ENCODE measurements at regions not wholly inside any gene's neighbourhood (a gene's known extent, or its start where the extent isn't known, plus 50 kb on each side); places are given as distances from the start of the nearest gene placed in this dataset.
A peak's percentile ranks its signal among the peaks of the same experiment; 100 is the strongest.

DNA sequence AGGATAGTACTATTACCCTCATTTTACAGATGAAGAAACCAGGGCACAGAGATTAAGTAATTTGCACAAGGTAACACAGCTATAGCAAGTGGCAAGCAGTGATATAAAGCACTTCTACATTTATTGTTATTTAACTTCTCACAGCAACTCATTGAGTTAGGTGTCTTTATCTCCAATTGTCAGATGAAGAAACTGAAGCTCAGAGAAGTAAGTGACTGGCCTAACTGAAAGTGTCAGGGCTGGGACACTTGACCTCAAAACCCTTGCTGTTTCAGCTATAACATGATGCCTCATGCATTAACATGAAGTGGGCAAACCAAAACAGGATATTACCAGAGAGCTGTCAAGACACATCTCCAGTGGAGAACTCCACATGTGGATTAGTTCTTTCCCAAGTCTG, 65.8 kb upstream of the LEKR1 start:
- DNase-seq = no peak

DNA sequence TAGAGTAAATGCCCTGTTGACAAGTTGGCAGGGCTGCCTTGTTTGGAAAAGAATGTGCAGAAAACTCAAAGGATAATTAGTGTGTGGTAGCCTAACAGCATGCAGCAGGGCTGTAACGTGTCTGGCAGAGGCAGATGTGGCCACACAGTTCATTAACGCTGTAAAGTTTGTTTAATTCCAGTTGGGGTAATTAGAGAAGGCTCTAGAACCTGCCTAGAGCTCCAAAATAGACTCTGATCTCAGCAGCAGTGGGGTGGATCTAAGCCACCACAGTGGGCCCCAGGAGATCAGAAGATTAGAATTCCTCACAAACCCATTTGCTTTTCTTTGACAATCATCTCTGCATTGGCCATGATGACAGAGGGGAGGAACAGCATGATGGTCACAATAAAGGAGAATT, 65.1 kb upstream of the LEKR1 start:
- no peak for DNase-seq

DNA sequence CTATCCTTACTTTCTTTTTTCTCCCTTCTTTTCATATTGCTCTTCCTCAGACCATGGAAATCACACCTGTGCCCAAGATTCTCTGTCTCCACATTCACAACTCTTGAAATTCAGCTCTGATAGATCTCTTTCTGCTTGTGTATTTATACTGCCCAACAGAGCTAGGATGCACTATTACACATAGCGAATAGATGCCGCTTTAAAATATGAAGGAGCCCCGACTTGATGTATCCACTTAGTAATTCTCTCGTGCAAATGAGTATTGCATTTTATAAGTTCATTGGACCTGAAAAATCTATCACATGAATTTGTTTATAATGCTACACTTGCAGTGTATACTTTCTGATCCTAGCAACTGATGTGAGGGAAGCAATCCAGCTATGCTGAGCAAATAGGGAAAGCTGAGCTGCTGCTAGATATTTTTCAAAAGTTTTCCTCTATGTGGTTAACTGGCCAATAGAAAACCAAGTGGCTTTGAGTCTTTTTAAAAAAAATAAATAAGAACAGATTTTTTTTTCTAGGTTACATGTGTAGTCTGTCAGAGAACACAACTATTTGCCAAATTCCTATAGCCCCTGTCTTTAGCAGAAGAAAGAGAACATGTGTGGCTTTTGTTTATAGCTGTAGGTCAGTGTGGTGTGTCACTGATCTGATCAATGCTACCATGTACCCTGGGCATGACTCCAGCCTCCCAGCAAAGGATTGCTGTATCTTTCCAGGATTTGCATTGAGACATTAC, 64.3 kb upstream of the LEKR1 start:
- no peak for DNase-seq

DNA sequence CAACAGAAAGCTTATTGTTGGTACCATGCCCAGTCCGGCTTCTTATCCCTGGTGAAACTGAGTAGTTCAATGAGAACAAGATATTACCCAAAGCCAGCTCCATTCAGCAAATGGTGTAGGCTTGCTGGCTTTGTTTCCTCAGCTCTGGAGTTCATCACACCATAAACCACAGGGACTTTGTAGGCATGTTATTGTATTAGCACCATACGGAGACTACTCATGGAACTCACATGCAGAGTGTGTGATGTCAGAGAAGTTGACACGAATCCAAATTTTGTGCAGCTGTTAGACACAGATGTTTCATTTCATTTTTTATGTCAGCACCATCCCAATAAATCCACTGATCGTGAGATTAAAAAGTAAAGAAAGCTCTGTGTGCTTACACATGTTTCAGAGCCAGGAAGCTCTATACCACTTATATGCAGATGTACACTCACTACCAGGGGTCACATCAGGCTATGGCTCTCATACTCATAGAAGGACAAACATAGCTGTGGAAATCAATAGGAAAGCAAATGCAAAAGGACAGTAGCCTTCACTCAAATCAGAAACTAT, 63.4 kb upstream of the LEKR1 start:
- DNase-seq = peak; percentile 81

DNA sequence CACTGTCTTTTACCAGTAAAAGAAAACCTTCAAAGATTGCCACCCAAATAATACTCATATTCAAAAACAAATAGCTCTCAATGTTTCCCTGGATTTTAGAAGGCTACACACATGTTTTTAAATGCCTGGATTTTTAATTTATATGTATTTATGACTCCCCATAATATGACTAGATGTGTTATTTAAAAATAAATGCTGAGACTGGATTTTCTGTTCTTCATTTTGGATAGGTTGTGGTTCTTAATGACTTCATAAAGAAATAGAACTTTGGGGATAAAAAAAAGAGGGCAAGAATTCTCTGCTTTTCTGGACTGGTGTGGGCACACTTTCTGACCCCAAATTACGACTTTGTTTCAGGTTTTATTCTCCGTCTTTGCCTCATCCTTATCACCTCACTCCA, 62.8 kb upstream of the LEKR1 start:
- DNase-seq = no peak

DNA sequence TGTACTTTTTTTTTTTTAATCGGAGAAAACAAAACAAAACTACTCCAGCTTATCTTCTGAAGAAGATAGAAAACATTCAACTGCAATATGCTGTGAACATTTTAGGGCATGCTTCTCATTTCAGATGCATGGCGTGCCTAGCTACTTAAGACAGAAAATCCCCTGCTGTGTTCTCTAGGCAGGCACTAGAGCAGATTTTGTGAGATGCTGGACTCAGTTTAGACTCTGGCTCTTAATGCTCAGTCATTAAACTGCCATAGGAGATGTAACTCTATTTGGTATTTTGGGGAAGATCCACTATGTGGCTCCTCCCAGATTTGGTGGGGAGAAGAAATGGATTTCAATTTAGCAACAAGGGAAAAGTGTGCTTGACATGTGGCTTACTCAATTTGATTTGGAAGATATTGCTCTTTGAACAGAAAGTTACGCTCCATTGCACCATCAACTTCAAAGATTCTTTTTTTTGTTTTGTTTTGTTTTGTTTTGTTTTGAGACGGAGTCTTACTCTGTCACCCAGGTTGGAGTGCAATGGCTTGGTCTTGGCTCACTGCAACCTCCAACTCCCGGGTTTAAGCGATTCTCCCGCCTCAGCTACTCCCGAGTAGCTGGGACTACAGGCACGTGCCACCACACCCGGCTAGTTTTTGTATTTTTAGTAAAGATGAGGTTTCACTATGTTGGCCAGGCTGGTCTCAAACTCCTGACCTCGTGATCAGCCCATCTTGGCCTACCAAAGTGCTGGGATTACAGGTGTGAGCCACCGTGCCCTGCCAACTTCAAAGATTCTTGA, 62.0 kb upstream of the LEKR1 start:
- DNase-seq = no peak

DNA sequence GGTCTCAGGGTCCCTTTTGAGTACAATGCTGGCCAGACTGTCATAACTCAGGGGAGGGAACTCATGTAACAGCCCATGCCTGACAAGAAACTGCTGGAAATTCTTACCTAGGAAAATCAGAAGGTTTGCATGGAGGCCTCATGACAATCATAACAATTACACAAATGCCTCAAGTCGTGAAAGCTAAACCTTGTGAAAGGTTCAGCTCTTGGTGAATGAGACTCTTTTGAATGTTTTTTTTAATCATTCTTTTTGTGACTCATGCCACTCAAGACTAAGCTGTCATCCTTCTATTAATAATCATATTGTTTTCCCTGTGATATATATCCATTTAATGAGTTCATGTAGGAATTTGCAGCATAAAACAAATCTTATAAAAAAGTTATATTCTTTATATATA, 61.4 kb upstream of the LEKR1 start:
- DNase-seq = no peak

DNA sequence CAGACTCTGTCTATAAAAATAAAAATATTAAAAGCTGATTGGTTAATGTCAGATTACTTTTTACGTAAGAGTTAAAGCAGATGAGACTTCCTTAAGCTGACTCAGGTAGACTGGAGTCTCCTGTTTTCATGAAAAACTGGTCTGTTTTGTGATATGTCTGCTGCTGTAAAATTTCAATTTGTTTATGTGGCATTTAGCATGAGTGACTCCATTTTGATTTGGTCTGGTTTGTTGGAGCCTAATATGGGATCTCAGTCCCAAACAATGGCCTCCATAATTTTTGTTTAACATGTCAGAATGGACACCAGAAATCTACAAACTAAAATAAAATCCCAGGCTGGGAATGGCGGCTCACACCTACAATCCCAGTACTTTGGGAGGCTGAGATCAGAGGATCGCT, 57.8 kb upstream of the LEKR1 start:
- DNase-seq = no peak

DNA sequence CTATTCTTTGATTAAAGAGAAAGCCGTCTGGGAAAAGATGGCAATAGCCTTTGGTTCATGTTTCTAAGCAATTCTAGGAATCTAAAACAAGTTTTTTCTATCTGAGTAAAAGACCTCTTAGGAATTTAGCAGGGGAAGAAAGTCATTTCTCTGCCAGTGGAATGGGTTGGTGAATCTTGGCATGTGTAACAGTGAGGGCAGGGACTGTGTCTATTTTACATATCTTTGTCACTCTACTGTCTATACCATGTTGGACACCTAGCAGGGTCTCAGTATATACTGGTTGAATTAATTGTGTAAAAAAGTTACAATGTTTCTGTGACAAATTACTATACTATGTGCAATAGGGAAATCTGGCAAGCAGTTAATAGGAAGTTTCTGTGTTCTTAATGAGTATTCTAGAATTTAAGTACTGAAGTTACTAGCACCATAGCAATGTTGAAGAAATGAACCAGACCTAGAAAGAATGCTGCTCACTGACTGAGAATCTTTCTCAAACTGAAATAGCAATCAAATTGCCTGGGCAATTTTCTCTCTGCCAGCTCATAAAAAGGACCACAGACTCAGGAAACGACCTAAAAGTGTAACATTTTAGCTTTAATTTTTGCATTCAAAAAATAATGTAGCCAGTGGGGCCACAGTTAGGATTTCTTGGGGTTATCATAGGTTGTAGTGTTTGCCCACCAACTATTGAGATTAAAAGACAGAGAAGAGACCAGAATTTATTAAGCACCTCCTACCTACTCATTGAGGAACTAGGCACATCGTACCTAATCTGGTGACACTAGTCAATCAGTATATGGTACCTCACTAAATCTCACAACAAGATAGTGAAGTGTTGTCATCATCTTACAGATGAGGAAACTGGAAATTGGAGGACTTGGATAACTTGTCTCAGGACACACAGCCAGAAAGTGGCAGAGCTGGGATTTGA, 56.2 kb upstream of the LEKR1 start:
- no peak for DNase-seq

DNA sequence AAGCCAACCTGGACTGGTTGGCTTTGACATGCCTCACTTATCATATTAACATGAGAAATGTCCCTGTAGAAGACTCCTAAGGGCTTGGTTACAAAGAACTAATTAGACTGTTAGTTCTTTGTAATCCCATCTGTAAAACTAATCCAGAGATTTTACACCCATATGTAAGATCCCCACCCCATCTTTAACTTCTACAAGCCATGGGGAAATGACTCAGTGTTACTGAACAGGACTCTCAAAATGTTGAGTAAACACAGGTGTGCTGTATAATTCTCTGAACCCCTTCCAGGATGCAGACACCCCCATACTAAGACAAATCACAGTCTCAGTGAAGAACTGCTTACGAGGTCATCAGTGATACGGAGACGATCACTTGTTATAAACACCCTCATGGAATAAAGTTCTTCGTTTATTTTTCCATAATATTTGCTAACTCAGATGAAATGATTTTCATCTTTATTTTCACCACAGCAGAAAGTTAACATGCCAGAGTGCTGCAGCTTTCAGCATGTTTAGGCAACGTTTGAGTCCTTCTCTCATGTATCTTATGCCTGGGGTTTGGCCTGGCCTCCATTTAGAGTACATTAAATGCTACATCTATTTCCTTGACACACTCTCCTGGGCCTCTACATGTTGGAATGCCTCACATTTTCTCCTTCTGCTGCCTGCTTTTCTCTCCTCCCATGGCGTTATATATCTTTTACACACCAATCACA, 55.3 kb upstream of the LEKR1 start:
- no peak for DNase-seq

DNA sequence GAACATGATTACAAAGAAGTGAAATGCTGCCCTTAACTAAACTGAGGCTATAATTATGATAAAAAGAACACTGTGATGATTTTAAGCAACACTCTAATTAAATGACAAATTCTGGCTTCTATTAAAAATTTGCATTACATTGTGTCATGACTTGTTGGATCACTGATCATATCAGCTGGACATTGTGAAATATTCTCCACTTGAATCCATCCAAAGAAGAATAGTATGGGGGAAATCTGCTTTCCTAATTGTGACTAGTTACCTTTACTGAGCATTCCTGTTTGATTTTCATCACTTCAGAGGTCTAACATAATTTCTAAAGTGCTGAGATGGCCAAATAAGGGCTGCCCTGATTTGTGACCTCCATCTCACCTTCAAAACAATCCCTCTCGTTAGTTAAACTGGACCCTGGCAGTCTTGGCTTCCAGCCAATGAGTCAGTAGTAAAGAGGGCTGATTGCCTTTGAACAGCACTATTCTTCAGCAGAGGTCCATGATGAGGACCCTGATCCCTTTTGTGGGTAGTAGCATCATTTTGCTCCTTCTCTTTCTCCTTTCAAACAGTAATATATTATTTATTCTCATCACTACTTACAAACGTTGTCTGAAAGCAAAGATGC, 53.5 kb upstream of the LEKR1 start:
- no peak for DNase-seq

DNA sequence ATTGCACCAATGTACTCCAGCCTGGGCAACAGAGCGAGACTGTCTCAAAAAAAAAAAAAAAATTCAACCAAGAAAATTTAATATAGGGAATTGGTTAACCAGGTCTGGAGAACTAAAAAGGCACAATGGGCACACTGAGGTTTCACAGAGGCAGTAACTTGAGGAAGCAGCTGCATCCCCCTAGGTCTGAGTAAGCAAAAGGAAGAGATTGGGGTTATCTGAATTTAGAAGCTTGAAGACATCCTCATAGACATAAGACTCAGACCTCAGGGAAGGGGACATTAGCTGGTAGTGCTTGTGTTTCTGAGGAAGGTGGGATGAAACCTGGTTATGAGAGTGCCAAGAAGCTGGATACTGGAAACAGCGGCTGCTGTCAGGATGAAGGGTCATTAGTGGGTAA, 50.1 kb upstream of the LEKR1 start:
- no peak for DNase-seq
